Memory B cell (primary cell): ENCODE measurements at regions not wholly inside any gene's neighbourhood (a gene's known extent, or its start where the extent isn't known, plus 50 kb on each side); places are given as distances from the start of the nearest gene placed in this dataset.

Source experiments
- ATAC-seq: fragments of 150-1000 bp; cut with Tn5 transposase; 2 replicates; pipeline ENCODE4 v1.10.0; 2021; ENCODE audit warnings: low read depth, mild to moderate bottlenecking, moderate library complexity
- DNase-seq, 2 donors: peaks; one replicate each; pipeline ENCODE4 v3.0.0; 2022; ENCODE audit warnings: low spot score in 2 of 2
- H3K27ac Mint-ChIP-seq: one replicate; pipeline ENCODE4 v1.8.0; 2022; ENCODE audit warnings: mild to moderate bottlenecking, moderate library complexity, mixed read lengths
- H3K27me3 Mint-ChIP-seq: one replicate; pipeline ENCODE4 v1.8.0; 2022; ENCODE audit warnings: mixed read lengths
- H3K36me3 Mint-ChIP-seq: one replicate; pipeline ENCODE4 v1.8.0; 2022; ENCODE audit warnings: mild to moderate bottlenecking, mixed read lengths
- H3K4me1 Mint-ChIP-seq: one replicate; pipeline ENCODE4 v1.8.0; 2022; ENCODE audit warnings: mixed read lengths
- H3K4me3 Mint-ChIP-seq: one replicate; pipeline ENCODE4 v1.8.0; 2022; ENCODE audit warnings: mild to moderate bottlenecking, moderate library complexity, mixed read lengths
- H3K9me3 Mint-ChIP-seq: one replicate; pipeline ENCODE4 v1.8.0; 2022; ENCODE audit warnings: mixed read lengths

- no peak for DNase-seq
- peaks cover 5% of the 10 kb centered on the region for H3K9me3 Mint-ChIP-seq
- no peak overlapping the region for H3K4me3 Mint-ChIP-seq
- H3K27me3 Mint-ChIP-seq = peaks cover 3% of the 10 kb centered on the region
- ATAC-seq = no peak
- no peaks in the 10 kb centered on the region for H3K4me1 Mint-ChIP-seq
- no peak overlapping the region for H3K27ac Mint-ChIP-seq
- H3K36me3 Mint-ChIP-seq = no peaks in the 10 kb centered on the region
Measured at GRCh38 chr2:53463806-53464726, 303.5 kb upstream of the CHAC2 start.

DNA sequence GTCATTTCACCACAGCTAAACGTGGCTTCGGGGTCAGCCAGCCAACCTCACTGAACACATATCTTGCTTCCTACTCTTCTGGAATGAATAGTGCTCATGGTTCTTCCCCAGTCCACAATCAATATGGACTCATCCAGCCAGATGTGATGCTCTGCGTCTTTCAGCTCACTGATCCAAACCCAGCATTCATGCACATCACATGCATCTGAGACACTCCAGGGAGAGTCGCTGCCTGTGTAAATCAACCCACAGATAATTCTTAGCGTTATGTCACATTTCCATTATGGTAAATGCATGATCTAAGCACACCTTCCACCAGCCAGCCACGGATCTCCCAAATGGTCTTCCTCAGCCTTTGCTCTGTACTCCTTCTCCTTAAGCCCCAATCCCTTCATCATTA is 306.7 kb upstream of the CHAC2 start:
- Mint-ChIP-seq H3K4me3 (no peak overlapping the region), H3K27ac (no peak overlapping the region), H3K27me3 (peaks cover 3% of the 10 kb centered on the region), H3K9me3 (peaks cover 6% of the 10 kb centered on the region), H3K4me1 (no peaks in the 10 kb centered on the region), H3K36me3 (no peaks in the 10 kb centered on the region)
- ATAC-seq = no peak
- no peak for DNase-seq

DNA sequence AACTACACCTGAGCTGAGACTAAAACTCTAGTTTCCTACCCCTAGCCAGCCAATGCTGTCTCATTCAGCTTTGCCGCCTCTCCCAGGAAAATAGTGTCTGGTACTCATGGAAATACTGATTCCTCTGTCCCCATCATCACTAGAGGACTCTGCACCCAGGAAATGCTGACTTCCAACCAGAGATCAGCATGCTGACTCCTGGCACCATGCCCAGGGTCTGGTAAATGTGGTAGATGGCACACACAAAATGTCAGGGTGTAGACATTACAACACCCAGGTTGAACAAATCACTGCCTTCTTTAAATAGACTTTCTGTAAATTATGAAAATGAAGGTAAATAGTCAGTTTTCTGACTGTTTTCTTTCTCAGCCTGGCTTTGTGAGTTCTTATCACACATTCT is 307.3 kb upstream of the CHAC2 start:
- H3K27ac Mint-ChIP-seq = no peak overlapping the region
- H3K27me3 Mint-ChIP-seq = peaks cover 3% of the 10 kb centered on the region
- ATAC-seq (no peak), DNase-seq (no peak)
- no peak overlapping the region for H3K4me3 Mint-ChIP-seq
- H3K36me3 Mint-ChIP-seq = no peaks in the 10 kb centered on the region
- no peaks in the 10 kb centered on the region for H3K4me1 Mint-ChIP-seq
- H3K9me3 Mint-ChIP-seq = peaks cover 7% of the 10 kb centered on the region

DNA sequence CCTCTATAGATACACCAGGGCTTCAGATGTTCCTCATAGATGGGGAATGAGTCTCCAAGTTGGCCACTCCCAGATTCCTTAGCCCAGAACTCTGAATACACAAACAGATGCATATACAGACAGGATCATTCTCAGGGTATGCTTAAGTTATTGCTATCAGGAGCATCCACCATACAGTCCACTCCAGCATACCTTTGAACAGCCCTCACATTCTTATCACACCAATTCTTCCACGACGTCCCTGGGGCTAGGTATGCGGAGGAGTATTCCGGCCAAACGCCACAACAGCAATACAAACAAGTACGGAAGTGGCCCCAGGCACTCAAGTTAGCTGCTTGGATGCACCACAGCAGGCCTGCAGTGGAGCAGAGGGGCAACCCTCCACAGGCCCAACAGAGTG is 312.5 kb upstream of the CHAC2 start:
- Mint-ChIP-seq H3K4me1 (no peaks in the 10 kb centered on the region), H3K9me3 (peaks cover 10% of the 10 kb centered on the region), H3K4me3 (no peak overlapping the region), H3K36me3 (no peaks in the 10 kb centered on the region), H3K27ac (no peak overlapping the region), H3K27me3 (no peaks in the 10 kb centered on the region)
- ATAC-seq (no peak), DNase-seq (no peak)

GRCh38 chr2:53452957-53453748 is 314.5 kb upstream of the CHAC2 start:
- Mint-ChIP-seq H3K36me3 (no peaks in the 10 kb centered on the region), H3K4me3 (no peak overlapping the region), H3K9me3 (peaks cover 5% of the 10 kb centered on the region), H3K27ac (no peak overlapping the region), H3K4me1 (no peaks in the 10 kb centered on the region), H3K27me3 (no peaks in the 10 kb centered on the region)
- no peak for DNase-seq
- no peak for ATAC-seq

- Mint-ChIP-seq H3K27ac (no peak overlapping the region), H3K4me3 (no peak overlapping the region), H3K4me1 (no peaks in the 10 kb centered on the region), H3K36me3 (no peaks in the 10 kb centered on the region), H3K27me3 (no peaks in the 10 kb centered on the region), H3K9me3 (peaks cover 3% of the 10 kb centered on the region)
- DNase-seq = no peak
- no peak for ATAC-seq
Measured at GRCh38 chr2:53452400-53452799, 315.2 kb upstream of the CHAC2 start.

GRCh38 chr2:53450923-53451322 is 316.7 kb upstream of the CHAC2 start:
- no peak overlapping the region for H3K27ac Mint-ChIP-seq

DNA sequence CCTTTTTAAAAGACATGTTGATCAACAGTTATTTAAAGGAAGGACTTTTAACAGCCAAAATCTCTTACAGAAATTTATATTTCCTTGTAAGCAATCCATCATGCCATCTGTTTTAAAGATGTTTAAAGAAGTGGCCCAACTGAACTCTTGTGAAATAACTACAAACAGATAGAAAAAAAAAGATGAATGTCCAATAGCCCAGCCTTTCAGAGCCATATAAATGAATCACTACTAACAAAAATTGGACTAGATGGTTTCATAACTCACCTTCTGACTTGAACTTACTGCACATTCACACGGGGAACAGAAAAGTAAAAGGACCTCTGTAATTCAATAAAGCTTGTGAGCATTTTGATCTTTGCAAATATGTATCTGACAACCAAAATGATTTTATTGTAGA is 319.0 kb upstream of the CHAC2 start:
- Mint-ChIP-seq H3K9me3 (no peaks in the 10 kb centered on the region), H3K27ac (no peak overlapping the region), H3K4me1 (peaks cover 2% of the 10 kb centered on the region), H3K36me3 (no peaks in the 10 kb centered on the region), H3K4me3 (no peak overlapping the region), H3K27me3 (no peaks in the 10 kb centered on the region)
- ATAC-seq (no peak), DNase-seq (no peak)

More at GRCh38 chr2:53450923-53451322, 316.7 kb upstream of the CHAC2 start:
- DNase-seq (no peak), ATAC-seq (no peak)
- Mint-ChIP-seq H3K4me3 (no peak overlapping the region), H3K9me3 (peaks cover 3% of the 10 kb centered on the region), H3K4me1 (no peaks in the 10 kb centered on the region), H3K36me3 (no peaks in the 10 kb centered on the region), H3K27me3 (no peaks in the 10 kb centered on the region)

DNA sequence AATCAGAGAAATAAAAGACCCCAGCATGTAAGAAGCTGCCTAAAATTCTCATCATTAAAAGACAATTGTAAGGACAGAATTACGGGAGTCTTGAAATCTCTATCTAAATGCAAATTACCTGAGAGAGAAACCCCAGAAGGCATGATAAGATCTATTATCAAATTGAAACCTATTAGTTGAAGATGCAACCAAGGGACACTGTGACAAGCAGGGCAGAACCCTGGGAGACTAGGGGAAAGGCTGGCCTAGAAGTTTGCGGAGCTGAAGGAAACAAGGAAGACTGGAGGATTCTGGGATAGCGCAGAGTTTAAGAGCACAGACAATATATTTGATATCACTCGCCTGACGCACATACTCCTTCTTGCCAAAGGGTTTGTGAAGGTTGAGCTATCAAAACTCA is 319.5 kb upstream of the CHAC2 start:
- H3K36me3 Mint-ChIP-seq = no peaks in the 10 kb centered on the region
- DNase-seq (no peak), ATAC-seq (no peak)
- no peaks in the 10 kb centered on the region for H3K27me3 Mint-ChIP-seq
- no peak overlapping the region for H3K4me3 Mint-ChIP-seq
- H3K4me1 Mint-ChIP-seq = peaks cover 2% of the 10 kb centered on the region
- H3K27ac Mint-ChIP-seq = no peak overlapping the region
- H3K9me3 Mint-ChIP-seq = no peaks in the 10 kb centered on the region

- Mint-ChIP-seq H3K36me3 (no peaks in the 10 kb centered on the region), H3K4me1 (peaks cover 2% of the 10 kb centered on the region), H3K4me3 (no peak overlapping the region), H3K27me3 (no peaks in the 10 kb centered on the region), H3K27ac (no peak overlapping the region), H3K9me3 (no peaks in the 10 kb centered on the region)
- no peak for ATAC-seq
- DNase-seq = no peak
Measured at GRCh38 chr2:53445383-53446070, 322.1 kb upstream of the CHAC2 start.

DNA sequence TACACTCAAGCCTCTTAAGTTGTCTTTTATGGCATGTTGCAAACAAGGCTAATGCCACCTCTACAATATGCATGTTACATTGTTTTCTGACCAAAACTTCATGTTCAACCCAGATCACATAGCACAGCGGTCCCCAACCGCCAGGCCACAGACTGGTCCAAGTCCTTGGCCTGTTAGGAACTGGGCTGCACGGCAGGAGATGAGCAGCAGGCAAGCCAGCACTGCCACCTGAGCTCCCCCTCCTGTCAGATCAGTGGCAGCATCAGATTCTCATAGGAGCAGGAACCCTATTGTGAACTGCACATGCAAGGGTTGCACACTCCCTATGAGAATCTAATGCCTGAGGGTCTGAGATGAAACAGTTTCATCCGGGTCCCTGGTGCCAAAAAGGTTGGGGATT is 324.8 kb upstream of the CHAC2 start:
- DNase-seq (no peak), ATAC-seq (no peak)
- Mint-ChIP-seq H3K27ac (no peak overlapping the region), H3K4me3 (no peak overlapping the region), H3K4me1 (peaks cover 2% of the 10 kb centered on the region), H3K9me3 (no peaks in the 10 kb centered on the region), H3K36me3 (no peaks in the 10 kb centered on the region), H3K27me3 (no peaks in the 10 kb centered on the region)

- DNase-seq (no peak), ATAC-seq (no peak)
- Mint-ChIP-seq H3K4me3 (no peak overlapping the region), H3K27me3 (no peaks in the 10 kb centered on the region), H3K27ac (no peak overlapping the region), H3K9me3 (no peaks in the 10 kb centered on the region), H3K36me3 (no peaks in the 10 kb centered on the region), H3K4me1 (peaks cover 2% of the 10 kb centered on the region)
Measured at GRCh38 chr2:53442093-53442492, 325.5 kb upstream of the CHAC2 start.

GRCh38 chr2:53438692-53439091 is 328.9 kb upstream of the CHAC2 start:
- no peaks in the 10 kb centered on the region for H3K27me3 Mint-ChIP-seq
- H3K36me3 Mint-ChIP-seq = no peaks in the 10 kb centered on the region
- DNase-seq (no peak), ATAC-seq (no peak)
- H3K27ac Mint-ChIP-seq = no peak overlapping the region
- no peaks in the 10 kb centered on the region for H3K9me3 Mint-ChIP-seq
- H3K4me3 Mint-ChIP-seq = no peak overlapping the region
- no peaks in the 10 kb centered on the region for H3K4me1 Mint-ChIP-seq

- Mint-ChIP-seq H3K9me3 (no peaks in the 10 kb centered on the region), H3K4me3 (no peak overlapping the region), H3K4me1 (no peaks in the 10 kb centered on the region), H3K27ac (no peak overlapping the region), H3K36me3 (no peaks in the 10 kb centered on the region), H3K27me3 (no peaks in the 10 kb centered on the region)
- DNase-seq (no peak), ATAC-seq (no peak)
Measured at GRCh38 chr2:53438100-53438499, 329.5 kb upstream of the CHAC2 start.
